HG03565 (cell line): ENCODE measurements at regions not wholly inside any gene's neighbourhood (a gene's known extent, or its start where the extent isn't known, plus 50 kb on each side); places are given as distances from the start of the nearest gene placed in this dataset.

Experiments
- ATAC-seq: cut with Tn5 transposase; IDR thresholded peaks from one replicate; pipeline ENCODE4 v1.9.1; 2021; ENCODE audit warnings: mild to moderate bottlenecking, moderate library complexity; ENCODE audit not compliant: unreplicated experiment

DNA sequence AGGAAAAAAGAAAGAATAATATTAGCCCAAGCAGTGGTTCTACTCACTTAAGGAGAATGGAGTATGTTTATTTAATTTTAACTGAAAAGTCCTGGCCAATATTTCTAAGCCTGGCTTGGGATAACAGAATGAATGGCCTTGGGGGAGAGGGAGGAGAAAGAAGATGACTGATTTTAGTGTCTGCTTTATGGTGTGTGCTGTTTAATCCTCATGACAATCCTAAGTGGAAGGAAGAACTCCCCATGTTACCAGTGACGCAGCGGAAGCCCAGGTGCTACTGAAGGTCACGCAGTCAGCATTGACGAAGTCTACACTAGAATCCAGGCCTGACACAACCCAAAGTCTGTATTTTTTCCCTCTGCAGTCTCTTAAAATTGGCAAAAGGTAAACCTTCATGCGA, 50.5 kb downstream of the PALM2AKAP2 start:
- no peak for ATAC-seq

DNA sequence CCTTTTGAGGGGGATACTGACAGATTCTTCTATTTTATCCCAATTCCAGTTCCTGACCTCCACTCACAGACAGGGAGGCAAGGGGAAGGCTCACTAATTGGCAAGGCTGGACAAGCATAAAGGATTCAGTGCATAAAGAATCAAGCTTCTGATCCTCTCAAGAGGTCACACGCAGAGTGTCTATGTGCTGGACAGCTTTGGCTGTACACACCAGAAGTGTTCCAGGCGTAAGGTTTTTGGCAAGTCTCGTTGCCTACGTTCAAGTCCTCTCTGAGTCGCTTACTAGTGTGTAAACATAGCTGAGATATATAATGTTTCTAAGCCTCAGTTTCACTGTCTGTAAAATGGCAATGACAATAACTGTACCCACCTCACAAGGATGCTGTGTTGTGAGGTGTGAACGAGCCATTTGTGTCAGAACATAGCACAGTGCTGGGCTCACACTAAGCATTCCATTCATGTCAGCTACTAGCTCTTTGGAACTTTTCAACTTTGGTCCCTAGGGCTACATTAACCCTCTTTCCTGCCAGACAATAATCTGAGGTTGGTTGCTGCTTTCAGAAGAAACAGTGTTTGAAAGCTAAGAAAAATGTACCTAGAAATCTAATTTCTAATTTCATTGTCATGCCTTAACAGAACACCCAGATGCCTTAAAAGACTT, 52.1 kb downstream of the PALM2AKAP2 start:
- no peak for ATAC-seq

DNA sequence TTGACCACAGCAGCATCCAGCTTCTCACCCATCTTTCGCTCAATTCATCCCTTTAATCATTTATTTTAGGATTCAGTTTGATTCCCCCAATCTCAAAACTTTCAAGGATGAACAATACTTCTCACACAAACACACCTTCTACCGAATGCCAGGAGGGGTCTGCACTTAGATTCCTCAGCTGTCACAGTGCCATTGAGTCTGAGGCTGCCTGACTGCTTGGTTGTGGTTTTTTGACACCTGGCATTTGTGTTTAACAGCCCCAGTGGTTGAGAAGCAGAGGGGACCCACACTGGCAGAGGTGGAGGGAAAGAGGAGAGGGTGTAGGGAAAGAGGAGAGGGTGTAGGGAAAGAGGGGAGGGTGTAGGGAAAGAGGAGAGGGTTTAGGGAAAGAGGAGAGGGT, 54.9 kb downstream of the PALM2AKAP2 start:
- ATAC-seq: no peak

DNA sequence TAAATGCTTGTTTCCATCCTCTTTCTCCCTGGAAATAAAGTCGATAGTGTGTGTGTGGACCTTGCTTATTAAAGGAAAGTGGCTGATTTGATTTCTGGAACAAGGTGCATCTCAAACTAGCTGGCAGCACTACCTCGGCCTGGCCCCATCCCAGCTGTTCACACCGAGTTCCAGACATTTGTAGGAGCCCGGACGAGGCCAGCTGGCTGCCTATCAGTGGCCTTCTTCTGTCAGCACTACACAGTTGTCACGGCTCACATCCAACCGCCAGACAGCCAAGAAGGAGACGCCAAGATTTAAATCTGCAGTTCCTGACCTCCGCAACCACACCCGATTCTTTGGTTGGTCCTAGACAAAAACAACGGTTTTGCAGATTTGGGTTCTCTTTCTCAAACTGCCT, 63.6 kb downstream of the PALM2AKAP2 start:
- ATAC-seq: no peak

DNA sequence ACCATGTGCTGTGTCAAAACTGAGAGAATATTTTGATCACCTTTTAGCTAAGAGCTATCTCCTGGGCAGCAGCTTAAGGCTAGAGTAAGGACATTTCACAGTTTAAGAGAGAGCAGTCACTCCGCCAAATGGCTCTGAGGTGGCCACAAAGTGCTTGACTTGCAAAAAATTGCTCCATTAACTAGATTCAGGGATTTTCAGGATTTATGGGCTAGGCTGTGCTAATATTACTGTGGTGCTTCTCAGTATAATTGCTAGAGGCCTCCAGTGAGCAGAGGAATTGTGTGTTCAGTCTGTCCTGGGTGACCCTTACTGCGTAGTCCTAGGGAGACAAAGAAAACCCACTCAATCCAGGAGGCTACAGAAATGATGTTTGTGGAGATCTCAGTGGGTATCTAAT, 65.2 kb downstream of the PALM2AKAP2 start:
- no peak for ATAC-seq

DNA sequence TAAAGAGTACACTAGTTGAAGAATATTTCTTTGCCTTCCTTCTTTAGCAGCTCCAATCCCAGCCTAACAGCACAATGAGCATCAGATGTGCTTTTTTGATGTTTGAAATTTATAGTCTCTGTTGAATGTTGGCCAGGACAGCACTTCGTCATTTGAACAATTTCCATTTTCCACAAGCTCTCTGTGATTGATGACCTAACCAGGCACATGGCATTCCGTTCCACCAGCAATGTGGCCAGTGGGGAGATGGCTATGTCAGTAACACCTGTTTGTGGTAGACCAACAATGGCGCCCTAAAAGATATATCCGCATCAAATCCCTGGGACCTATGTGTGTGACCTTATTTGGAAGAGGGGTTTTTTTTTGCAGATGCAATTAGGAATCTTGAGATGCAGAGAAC, 66.8 kb downstream of the PALM2AKAP2 start:
- ATAC-seq: no peak

DNA sequence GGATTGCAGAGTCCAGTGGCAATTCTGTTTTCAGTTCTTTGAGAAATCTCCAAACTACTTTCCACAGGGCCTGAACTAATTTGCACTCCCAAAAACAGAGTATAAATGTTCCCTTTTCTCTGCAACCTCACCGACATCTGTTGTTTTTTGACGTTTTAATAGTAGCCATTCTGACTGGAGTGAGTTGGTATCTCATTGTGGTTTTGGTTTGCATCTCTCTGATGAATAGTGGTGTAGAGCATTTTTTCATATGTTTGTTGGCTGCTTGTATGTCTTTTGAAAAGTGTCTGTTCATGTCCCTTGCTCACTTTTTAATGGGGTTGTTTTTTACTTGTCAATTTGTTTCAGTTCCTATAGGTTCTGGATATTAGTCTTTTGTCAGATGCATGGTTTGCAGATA, 72.6 kb downstream of the PALM2AKAP2 start:
- no peak for ATAC-seq

DNA sequence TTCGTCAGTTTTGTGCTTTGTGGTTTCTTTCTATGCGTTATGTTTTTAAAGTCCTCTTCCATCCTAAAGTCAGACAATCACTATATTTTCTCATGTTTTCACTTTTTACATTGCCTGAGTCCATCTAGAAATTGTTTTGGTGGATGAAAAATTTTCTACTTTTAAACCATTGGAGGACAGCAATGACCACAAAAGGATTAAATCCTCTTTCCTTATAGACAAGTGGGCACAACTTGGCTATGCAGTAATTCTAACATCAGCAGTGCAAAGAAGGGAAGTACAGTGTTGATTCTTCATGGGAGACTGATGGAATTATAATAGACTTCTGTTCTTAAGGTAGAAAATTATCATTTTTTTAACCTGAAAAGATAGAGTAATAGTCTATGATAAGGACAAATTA, 75.5 kb downstream of the PALM2AKAP2 start:
- ATAC-seq: no peak

DNA sequence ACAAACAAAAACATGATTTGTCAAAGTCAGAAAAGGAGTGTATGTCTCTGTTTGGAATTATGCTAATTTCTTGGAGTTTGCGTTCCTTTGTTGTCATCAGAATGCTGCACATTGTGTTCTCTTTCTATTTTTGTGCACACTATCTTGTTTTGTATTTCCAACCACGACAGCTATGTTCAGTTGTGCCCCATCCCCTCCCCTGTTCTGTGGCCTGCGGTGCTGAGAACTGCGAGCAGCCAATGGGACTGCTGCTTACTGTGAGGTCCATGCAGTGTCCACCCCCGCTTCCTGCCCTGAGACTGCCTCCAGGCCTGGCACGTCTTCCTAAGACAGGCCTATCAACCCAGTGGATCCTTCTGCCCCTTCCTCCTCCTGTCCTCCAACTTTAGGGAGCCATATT, 76.8 kb downstream of the PALM2AKAP2 start:
- ATAC-seq: no peak

DNA sequence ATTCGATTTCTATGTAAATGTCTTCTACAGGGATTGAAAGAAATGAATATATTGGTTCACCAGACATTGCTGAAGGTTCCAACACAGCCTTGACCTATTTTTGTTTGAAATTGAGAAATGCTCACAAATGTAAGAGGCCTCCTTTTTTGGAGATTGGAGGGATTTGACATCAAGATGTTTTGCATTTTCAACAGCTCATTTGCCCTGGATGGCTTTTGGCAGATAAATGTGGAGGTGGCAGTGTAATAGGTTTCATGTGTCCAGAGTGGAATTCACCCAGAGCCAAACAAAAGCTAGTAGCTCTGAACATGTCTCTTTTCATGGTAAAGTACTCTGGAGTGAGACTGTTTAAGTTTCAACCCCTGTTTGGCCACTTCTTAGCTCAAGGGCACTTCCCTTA, 77.3 kb downstream of the PALM2AKAP2 start:
- ATAC-seq: no peak

DNA sequence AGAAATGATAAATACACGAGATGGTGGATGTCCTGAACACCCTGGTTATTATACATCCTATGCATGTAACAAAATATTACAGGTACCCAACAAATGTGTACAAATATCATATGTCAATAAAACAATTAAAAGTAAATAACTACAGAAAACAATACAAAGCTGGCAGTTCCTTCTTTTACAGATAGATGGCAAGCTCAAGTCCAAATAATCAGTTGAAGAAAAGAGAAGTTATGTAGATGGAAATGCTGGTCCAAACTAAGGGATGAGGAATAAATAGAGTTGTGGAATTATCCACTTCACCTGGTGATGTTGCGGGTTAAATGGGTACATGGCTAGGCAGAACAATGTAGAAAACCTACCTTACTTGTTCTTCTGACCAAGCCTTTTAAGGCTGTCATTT, 79.4 kb downstream of the PALM2AKAP2 start:
- no peak for ATAC-seq

DNA sequence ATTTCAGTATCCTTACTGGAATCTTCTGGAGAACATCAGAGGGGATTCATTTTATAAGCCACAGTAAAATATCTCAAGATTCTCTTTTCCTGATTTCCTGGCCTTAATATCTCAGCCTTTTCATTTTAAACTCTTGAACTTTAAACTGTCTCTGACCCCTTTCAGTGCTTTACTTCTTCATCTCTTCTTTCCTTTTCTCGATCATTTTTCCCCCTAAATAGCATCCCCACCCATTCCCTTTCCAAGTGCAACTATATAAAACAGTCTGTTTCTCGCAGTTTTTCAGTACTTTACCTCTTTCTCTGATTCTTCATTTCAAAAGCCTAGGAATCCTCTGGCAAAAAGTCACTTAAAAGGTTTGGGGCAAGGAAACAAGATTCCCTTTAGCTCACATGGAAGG, 80.5 kb downstream of the PALM2AKAP2 start:
- no peak for ATAC-seq

DNA sequence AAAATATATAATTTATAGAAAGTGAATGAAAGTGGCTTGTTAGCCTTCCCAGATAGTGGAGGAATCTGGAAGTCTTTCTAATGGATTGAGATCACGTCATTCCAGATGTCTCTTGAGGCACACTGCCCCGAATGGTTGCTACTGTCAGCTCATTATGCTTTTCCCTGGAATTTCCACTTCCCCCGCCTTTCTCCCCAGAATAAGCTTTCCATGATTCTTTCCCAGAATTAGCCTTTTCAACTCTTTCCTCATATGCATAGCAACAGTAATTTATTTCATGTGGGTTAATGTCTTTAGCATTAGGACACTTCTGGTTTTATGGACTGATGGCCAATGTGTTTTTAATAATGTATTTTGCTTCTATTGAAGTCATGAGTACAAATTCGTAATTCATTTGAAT, 81.5 kb downstream of the PALM2AKAP2 start:
- ATAC-seq: no peak

DNA sequence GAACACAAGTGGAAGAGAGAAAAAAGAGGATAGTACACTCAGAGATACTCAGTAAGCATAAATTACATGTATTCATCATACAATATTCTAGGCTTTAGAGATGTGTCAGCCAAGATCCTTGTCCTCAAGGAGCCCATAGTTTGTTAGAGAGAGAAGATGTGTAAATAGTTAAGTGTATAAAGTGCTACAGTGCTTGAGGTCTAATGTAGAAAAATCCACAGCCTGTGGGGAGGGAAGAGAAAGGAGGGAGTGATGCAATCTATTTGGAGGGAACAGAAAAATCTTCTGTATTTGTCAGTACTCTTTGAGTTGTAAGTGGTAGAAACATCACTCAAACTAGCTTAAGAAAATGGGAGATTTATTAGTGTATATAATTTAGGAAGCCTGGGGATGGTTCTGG, 81.9 kb downstream of the PALM2AKAP2 start:
- ATAC-seq: no peak

DNA sequence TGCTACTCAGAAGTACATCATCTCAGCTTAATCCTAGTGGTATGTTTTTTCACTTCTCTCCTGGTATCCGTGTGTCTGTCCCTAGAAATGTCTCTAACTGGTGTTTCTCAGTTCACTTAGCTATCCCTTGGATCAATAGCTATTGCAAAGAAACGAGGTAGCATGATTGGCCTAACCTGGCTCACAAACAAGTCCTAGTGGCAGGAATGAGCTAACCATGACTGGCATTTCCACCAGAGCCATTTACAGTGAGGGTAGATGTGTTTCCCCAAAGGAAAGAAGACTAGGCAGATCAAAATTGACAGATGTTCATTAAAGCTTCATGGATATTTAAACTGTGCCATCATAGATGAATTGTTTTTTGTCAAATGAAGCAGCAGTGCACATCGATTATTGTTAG, 82.5 kb downstream of the PALM2AKAP2 start:
- no peak for ATAC-seq

DNA sequence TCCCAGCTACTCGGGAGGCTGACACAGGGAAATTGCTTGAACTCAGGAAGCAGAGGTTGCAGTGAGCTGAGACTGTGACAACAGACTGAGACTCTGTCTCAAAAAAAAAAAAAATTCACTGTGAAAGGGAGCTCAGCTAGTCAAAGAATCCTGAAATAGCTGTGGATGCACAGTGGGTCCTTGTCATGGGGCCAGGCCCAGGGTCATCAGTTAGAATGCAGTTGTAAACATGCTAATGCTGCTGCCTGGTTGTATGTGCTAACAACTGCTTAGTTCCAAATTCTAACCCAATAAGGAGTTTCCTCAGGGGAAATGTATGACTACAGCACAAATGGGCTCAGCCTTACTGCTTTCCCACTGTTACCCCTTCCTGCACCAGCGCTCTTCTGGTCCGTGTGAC, 84.0 kb downstream of the PALM2AKAP2 start:
- ATAC-seq: no peak

DNA sequence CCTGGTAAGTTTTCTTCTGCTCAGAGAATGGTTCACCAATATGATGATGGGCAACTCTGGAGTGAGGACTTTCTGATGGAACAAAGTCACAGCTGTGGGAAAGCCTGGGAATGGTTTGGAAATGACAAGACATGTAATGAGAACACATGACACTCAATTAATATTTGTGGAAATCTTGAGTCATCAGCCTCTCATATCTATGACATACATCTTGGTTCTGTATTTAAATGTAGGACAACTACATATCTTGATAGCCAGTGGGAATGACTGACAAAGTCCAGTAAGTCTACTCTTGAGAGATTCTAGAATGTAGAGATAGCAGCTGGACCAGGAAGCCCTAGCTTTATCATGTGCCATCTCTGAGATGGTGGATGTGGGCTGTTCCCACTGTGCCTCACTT, 85.5 kb downstream of the PALM2AKAP2 start:
- ATAC-seq: no peak

DNA sequence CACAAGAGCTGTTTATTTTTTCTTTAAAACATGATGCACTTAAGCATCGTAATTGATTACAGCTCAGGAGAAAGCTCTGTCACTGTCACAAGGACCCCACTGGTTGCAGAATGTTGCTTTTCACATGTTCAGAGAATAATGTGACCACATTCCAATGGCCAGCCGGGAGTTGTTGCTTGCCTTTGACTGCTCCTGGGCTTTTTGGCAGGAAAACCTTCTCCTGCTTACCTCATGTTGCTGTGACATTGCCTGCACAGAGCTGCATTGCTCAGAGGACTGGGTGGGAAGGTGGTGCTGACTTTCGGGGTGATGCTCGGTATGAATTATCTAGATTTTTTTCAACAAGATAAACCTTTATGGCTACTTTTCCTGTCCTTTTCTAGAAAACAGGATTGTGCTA, 88.2 kb downstream of the PALM2AKAP2 start:
- ATAC-seq: no peak

DNA sequence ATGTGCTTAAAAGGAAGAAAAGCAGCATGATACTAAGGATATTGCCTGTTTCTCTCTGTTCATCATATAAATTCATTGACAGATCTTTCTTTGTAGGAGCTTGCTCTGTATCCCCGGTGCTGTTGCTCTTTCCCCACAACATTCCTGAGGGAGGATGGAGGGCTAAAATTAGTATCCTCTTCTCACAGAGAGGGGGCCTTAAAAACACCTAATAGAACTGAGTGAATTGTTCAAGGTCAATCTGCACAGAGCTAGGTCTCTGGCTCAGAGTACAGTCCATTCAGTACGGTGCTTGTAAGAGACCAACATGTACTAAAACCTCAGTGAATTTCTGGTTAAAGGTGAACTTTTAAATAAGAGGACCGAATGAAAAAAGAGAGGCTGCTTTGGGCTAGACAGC, 88.7 kb downstream of the PALM2AKAP2 start:
- no peak for ATAC-seq

DNA sequence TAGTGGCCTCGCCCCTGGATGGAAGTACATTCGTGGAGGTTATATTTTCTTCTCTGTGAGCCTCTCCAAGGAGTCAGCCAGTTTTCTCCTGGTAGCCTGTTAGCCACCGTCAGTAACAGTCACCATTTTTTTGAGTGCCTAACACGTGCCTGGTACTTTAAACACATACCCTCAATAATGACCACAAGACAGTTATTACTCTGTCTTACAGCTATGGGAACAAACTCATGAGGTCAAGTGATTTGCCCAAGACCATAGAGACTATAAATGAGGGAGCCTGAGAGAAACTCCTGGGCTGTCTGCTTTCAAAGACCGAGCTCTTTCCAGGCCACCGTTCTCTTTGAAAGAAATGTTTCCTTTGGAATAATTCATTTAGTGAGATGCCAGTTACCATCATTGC, 90.4 kb downstream of the PALM2AKAP2 start:
- ATAC-seq: no peak

DNA sequence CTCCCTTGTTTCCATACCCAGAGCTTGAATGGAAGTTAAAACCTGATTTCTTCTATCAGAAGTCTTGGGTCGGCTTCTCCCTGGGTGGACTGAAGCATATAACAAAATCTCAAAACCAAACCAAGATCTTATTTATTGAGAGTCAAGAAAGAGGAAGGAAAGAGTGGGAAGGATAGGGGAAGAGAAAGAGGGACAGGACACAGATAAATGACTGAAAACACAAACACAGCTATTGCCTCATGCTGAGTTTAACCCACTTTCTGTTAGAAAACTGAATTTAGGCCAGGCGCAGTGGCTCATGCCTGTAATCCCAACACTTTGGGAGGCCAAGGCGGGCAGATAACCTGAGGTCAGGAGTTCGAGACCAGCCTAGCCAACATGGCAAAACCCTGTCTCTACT, 92.9 kb downstream of the PALM2AKAP2 start:
- no peak for ATAC-seq

DNA sequence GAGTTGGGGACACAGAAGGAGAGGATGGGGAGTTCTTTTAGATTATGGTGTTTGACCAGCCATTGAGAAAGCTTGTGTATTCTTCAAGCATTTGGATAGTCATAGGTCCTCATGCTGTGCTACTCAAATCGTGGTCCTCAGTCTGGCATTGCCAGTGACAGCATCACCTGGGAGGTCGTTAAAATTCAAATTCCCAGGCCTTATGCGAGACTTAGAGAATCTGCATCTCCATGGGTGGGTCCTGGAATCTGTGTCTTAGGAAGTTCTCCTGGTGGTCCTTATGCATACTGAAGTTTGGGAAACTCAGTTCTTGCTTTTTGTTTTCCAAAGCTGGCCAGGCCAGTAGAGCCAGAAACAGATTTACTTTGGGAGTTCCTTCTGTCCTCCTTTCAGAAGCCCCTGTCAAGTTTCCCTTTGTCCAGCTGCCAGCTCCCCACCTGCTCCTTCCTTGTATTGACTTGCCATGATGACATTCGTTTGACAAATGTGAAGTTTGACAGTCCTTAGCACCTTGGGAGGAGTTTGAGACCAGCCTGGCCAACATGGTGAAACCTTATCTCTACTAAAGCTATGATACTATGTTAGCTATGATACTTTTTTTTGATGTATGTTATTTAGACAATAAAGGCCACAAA, 95.6 kb downstream of the PALM2AKAP2 start:
- no peak for ATAC-seq
